GM18498 (cell line): ENCODE measurements at regions not wholly inside any gene's neighbourhood (a gene's known extent, or its start where the extent isn't known, plus 50 kb on each side); places are given as distances from the start of the nearest gene placed in this dataset.
A peak's percentile ranks its signal among the peaks of the same experiment; 100 is the strongest.

Experiments used
- ATAC-seq: cut with Tn5 transposase; IDR thresholded peaks from one replicate; pipeline ENCODE4 v1.9.1; 2021; ENCODE audit warnings: mild to moderate bottlenecking, moderate library complexity; ENCODE audit not compliant: unreplicated experiment

- no peak for ATAC-seq
Measured at GRCh38 chr12:81963026-81963425, 203.9 kb upstream of the PPFIA2 start.

GRCh38 chr12:81962126-81962856 is 203.1 kb upstream of the PPFIA2 start:
- ATAC-seq = no peak

- ATAC-seq = no peak
Measured at GRCh38 chr12:81958406-81958805, 199.3 kb upstream of the PPFIA2 start.

- ATAC-seq = no peak
Measured at GRCh38 chr12:81957631-81958030, 198.5 kb upstream of the PPFIA2 start.

GRCh38 chr12:81956468-81956860 is 197.3 kb upstream of the PPFIA2 start:
- ATAC-seq = no peak

- ATAC-seq = no peak
Measured at GRCh38 chr12:81953541-81953940, 194.4 kb upstream of the PPFIA2 start.

GRCh38 chr12:81950871-81951270 is 191.7 kb upstream of the PPFIA2 start:
- no peak for ATAC-seq

GRCh38 chr12:81949841-81950308 is 190.7 kb upstream of the PPFIA2 start:
- ATAC-seq = no peak

GRCh38 chr12:81949416-81949815 is 190.3 kb upstream of the PPFIA2 start:
- ATAC-seq = no peak

- ATAC-seq = no peak
Measured at GRCh38 chr12:81944886-81945285, 185.7 kb upstream of the PPFIA2 start.

- ATAC-seq = peak; percentile 74
Measured at GRCh38 chr12:81942594-81942993, 183.4 kb upstream of the PPFIA2 start.

- no peak for ATAC-seq
Measured at GRCh38 chr12:81930037-81930436, 170.9 kb upstream of the PPFIA2 start.

- ATAC-seq = no peak
Measured at GRCh38 chr12:81896771-81897170, 137.6 kb upstream of the PPFIA2 start.

GRCh38 chr12:81888961-81889360 is 129.8 kb upstream of the PPFIA2 start:
- no peak for ATAC-seq

GRCh38 chr12:81888106-81888740 is 129.1 kb upstream of the PPFIA2 start:
- ATAC-seq = no peak

- no peak for ATAC-seq
Measured at GRCh38 chr12:81874586-81874985, 115.4 kb upstream of the PPFIA2 start.

GRCh38 chr12:81874166-81874565 is 115.0 kb upstream of the PPFIA2 start:
- no peak for ATAC-seq

- no peak for ATAC-seq
Measured at GRCh38 chr12:81872400-81872799, 113.2 kb upstream of the PPFIA2 start.

- no peak for ATAC-seq
Measured at GRCh38 chr12:81866081-81866480, 106.9 kb upstream of the PPFIA2 start.

- ATAC-seq = no peak
Measured at GRCh38 chr12:81863406-81863805, 104.3 kb upstream of the PPFIA2 start.

GRCh38 chr12:81859521-81859920 is 100.4 kb upstream of the PPFIA2 start:
- no peak for ATAC-seq

GRCh38 chr12:81843599-81843998 is 84.4 kb upstream of the PPFIA2 start:
- no peak for ATAC-seq

GRCh38 chr12:81835783-81836182 is 76.6 kb upstream of the PPFIA2 start:
- ATAC-seq = no peak
